DOHH2 (cell line): ENCODE measurements at regions not wholly inside any gene's neighbourhood (a gene's known extent, or its start where the extent isn't known, plus 50 kb on each side); places are given as distances from the start of the nearest gene placed in this dataset.

Source experiments
- H3F3A ChIP-seq: fragments of 200-600 bp; sonication (generic), shearing (Covaris generic); 2 replicates; pipeline ENCODE4 v1.6.0; 2016; ENCODE audit warnings: antibody characterized with exemption, mild to moderate bottlenecking; ENCODE audit not compliant: control insufficient read depth, insufficient read depth
- H3K27ac ChIP-seq: fragments of 200-600 bp; sonication (generic); 2 replicates; pipeline ENCODE4 v1.5.1; 2014; ENCODE audit warnings: low read depth, mild to moderate bottlenecking, low read length, moderate library complexity
- H3K27me3 ChIP-seq: fragments of 200-600 bp; sonication (generic); 2 replicates; pipeline ENCODE4 v1.6.1; 2014; ENCODE audit warnings: mild to moderate bottlenecking, low read length, mixed read lengths; ENCODE audit not compliant: control insufficient read depth
- H3K36me3 ChIP-seq: fragments of 200-600 bp; sonication (generic); 2 replicates; pipeline ENCODE4 v1.6.1; 2014; ENCODE audit warnings: mild to moderate bottlenecking, low read length, moderate library complexity, mixed read lengths; ENCODE audit not compliant: control insufficient read depth
- H3K4me1 ChIP-seq: fragments of 200-600 bp; sonication (generic); 2 replicates; pipeline ENCODE4 v1.6.1; 2014; ENCODE audit warnings: mild to moderate bottlenecking, low read length, mixed read lengths; ENCODE audit not compliant: control insufficient read depth
- H3K4me2 ChIP-seq: fragments of 200-600 bp; sonication (generic); 2 replicates; pipeline ENCODE4 v1.6.0; 2014; ENCODE audit warnings: mild to moderate bottlenecking, low read length, moderate library complexity
- H3K4me3 ChIP-seq: fragments of 200-600 bp; sonication (generic); 2 replicates; pipeline ENCODE4 v1.5.1; 2014; ENCODE audit warnings: mild to moderate bottlenecking, low read length, mixed read lengths
- H3K79me2 ChIP-seq: fragments of 200-600 bp; sonication (generic); 2 replicates; pipeline ENCODE4 v1.6.1; 2014; ENCODE audit warnings: mild to moderate bottlenecking, low read length, mixed read lengths; ENCODE audit not compliant: control insufficient read depth
- H3K9me2 ChIP-seq: fragments of 200-600 bp; sonication (generic); replicated peaks from 2 replicates; pipeline ENCODE4 v1.6.1; 2014; ENCODE audit warnings: mild to moderate bottlenecking, low read length, mixed read lengths; ENCODE audit not compliant: control insufficient read depth
- H3K9me3 ChIP-seq: fragments of 200-600 bp; sonication (generic); 2 replicates; pipeline ENCODE4 v1.6.1; 2014; ENCODE audit warnings: antibody characterized with exemption, low read length, mixed read lengths; ENCODE audit not compliant: control insufficient read depth, insufficient read depth
- H4K20me1 ChIP-seq: fragments of 200-600 bp; sonication (generic); 2 replicates; pipeline ENCODE4 v1.6.0; 2014; ENCODE audit warnings: low read depth, mild to moderate bottlenecking, antibody characterized with exemption, low read length, moderate library complexity; ENCODE audit not compliant: control insufficient read depth, insufficient read depth
- EZH2phosphoT487 ChIP-seq: fragments of 200-600 bp; sonication (generic); IDR thresholded peaks from 2 replicates; pipeline ENCODE4 v1.6.1; 2017; ENCODE audit warnings: borderline replicate concordance, mild to moderate bottlenecking, antibody characterized with exemption, low read length, moderate library complexity, mixed read lengths
- TF ChIP-seq, protein P1 (sequence below): fragments of 200-600 bp; sonication (generic); IDR thresholded peaks from one replicate; pipeline ENCODE4 v1.5.1; 2014; ENCODE audit warnings: antibody characterized with exemption, mild to moderate bottlenecking, low read depth, low read length; ENCODE audit not compliant: poor library complexity, severe bottlenecking

DNA sequence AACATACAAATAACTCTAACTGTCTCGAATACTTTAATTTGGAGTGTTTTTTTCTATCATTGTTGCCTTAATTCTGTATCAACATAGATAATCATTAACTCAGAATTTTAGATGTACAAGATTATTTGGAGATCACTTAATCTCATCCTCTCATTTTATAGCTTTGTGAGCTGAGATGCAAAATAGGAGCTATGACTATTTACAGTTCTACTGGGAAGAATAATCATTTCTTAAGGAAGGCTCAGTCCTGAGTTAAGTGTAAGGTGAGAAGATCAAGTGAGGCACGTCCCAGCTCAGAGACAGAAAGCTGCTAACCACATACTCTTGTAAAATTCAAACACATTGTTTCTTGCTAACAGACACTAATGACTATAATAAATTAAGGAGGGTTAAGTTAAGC, 66.2 kb downstream of the CCDC54 start:
- H3K36me3 ChIP-seq, result no peaks in the 10 kb centered on the region

DNA sequence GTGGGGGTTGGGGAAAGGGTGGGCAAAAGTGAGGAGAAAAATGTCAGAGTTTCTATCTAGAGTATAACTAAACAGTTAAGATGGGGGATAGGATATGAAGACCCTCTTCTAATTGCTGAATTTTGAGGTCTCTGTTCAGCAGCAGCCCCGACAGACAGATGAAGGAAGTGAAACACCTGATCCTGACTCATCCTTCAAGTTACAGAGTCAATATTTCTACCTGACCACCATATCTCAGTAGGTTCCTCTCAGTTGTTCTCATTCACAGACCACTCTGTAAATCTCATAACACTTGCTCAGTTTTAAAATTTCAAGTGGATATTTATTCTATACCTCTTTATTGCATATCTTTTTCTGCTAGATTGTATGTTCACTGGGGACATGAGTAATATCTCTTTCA, 69.5 kb downstream of the CCDC54 start:
- TF ChIP-seq, protein P1, sequence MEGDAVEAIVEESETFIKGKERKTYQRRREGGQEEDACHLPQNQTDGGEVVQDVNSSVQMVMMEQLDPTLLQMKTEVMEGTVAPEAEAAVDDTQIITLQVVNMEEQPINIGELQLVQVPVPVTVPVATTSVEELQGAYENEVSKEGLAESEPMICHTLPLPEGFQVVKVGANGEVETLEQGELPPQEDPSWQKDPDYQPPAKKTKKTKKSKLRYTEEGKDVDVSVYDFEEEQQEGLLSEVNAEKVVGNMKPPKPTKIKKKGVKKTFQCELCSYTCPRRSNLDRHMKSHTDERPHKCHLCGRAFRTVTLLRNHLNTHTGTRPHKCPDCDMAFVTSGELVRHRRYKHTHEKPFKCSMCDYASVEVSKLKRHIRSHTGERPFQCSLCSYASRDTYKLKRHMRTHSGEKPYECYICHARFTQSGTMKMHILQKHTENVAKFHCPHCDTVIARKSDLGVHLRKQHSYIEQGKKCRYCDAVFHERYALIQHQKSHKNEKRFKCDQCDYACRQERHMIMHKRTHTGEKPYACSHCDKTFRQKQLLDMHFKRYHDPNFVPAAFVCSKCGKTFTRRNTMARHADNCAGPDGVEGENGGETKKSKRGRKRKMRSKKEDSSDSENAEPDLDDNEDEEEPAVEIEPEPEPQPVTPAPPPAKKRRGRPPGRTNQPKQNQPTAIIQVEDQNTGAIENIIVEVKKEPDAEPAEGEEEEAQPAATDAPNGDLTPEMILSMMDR, result no peak
- no peak for TF ChIP-seq EZH2phosphoT487
- no peaks in the 10 kb centered on the region for H3K9me3 ChIP-seq
- H3K79me2 ChIP-seq, result no peaks in the 10 kb centered on the region
- H3F3A ChIP-seq, result no peaks in the 10 kb centered on the region
- H3K4me1 ChIP-seq, result no peaks in the 10 kb centered on the region
- H3K9me2 ChIP-seq, result no peaks in the 10 kb centered on the region
- no peaks in the 10 kb centered on the region for H4K20me1 ChIP-seq
- H3K27me3 ChIP-seq, result no peaks in the 10 kb centered on the region
- H3K4me3 ChIP-seq, result no peak overlapping the region
- no peak overlapping the region for H3K27ac ChIP-seq
- H3K4me2 ChIP-seq, result no peak overlapping the region
- H3K36me3 ChIP-seq, result no peaks in the 10 kb centered on the region

More for the DNA sequence above, 66.2 kb downstream of the CCDC54 start:
- Histone ChIP-seq H3K9me3 (no peaks in the 10 kb centered on the region), H3K9me2 (no peaks in the 10 kb centered on the region), H4K20me1 (no peaks in the 10 kb centered on the region), H3K27me3 (no peaks in the 10 kb centered on the region), H3K4me2 (no peak overlapping the region), H3F3A (no peaks in the 10 kb centered on the region), H3K79me2 (no peaks in the 10 kb centered on the region), H3K27ac (no peak overlapping the region), H3K4me3 (no peak overlapping the region), H3K4me1 (no peaks in the 10 kb centered on the region)
- no peak for TF ChIP-seq EZH2phosphoT487
- TF ChIP-seq, protein P1, result no peak

DNA sequence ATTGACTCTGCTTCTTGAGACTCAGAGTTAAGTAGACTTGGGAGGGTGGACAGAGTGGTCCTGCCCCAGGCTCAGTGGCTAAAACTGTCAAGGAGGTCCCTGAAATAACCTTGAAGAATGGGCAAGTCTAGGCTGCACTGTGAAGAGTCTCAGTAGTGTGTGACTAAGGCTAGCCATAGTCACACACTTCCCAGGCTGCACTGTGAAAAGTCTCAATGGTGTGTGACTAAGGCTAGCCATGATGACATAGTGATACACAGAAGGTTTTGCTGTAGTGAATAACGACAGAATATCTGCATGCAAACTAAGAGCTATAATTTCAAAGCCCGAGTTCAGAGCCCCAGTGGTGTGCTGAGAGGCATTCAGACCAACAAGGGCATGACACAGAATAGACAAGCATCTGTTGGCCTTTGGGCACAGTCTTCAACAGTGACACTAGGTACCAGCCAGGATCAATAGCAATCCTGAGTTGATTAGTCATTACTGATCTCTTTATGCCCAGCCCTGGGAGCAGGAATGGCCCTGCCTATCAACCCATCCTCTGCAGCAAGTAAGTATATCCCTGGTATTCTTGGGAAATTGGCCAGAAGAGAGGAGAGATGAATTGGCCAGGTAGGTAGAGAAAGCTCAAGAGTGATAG, 72.4 kb upstream of the BBX start:
- no peaks in the 10 kb centered on the region for H3K36me3 ChIP-seq
- H4K20me1 ChIP-seq, result no peaks in the 10 kb centered on the region
- no peaks in the 10 kb centered on the region for H3K27me3 ChIP-seq

More for the DNA sequence above, 72.4 kb upstream of the BBX start:
- H3K9me3 ChIP-seq, result no peaks in the 10 kb centered on the region
- H3F3A ChIP-seq, result no peaks in the 10 kb centered on the region
- no peaks in the 10 kb centered on the region; the same call in 1 of the 2 replicates for H3K9me2 ChIP-seq
- no peaks in the 10 kb centered on the region for H3K79me2 ChIP-seq
- H3K4me3 ChIP-seq, result no peak overlapping the region
- H3K4me2 ChIP-seq, result no peak overlapping the region
- no peak overlapping the region for H3K27ac ChIP-seq
- no peak for TF ChIP-seq EZH2phosphoT487
- TF ChIP-seq, protein P1, result no peak
- H3K4me1 ChIP-seq, result no peaks in the 10 kb centered on the region
